Activated CD8-positive, alpha-beta memory T cell treated with anti-CD3 and anti-CD28 coated beads, Interleukin-2, amount 50 U/mL, for 1 hour (primary cell): ENCODE measurements at regions not wholly inside any gene's neighbourhood (a gene's known extent, or its start where the extent isn't known, plus 50 kb on each side); places are given as distances from the start of the nearest gene placed in this dataset.
"Not testable (repeated sequence)": the region's sequence is repeated elsewhere in the genome, so short reads cannot be mapped to it uniquely, and the experiment has no call there.

Source experiments
- DNase-seq: peaks from one replicate; pipeline ENCODE4 v3.0.0-alpha.2; 2020; ENCODE audit errors: extremely low read depth

DNA sequence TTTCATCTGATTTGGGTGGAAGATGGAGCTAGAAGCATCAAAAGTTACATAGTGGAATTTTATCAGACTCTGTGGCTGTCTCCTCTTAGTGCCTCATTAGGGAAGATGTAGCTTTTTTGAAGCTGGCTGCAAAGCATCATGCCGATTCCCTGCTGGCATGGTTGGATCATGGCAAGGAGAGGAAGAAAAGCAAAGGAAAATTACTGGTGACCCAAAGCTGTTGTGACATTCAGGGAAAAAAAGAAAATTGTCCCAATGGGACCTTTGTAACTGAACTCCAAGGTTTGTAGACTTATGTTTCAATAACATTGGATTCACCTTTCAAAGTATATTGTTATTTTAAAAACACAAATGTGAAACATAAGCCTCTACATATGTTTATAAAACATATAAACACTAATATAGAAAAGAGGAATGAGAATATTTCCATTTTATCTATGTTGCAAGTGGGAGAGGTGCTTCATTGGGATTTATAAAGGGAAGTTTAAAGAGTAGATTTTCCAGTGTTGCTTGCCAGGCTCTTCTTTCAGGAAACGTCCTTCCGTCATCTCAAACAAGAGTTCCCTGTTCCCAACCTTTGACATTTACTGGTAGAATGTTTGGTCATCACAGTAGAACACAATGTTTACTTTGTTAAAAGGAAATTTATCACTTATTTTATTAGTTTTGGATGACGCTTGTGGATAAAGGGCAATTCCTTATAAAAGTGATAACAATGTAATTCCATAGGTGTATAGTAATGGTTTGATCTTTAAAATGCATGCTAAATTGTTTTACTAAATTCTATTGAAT lies 190.1 kb upstream of the GPRIN3 start:
- DNase-seq, result no peak

DNA sequence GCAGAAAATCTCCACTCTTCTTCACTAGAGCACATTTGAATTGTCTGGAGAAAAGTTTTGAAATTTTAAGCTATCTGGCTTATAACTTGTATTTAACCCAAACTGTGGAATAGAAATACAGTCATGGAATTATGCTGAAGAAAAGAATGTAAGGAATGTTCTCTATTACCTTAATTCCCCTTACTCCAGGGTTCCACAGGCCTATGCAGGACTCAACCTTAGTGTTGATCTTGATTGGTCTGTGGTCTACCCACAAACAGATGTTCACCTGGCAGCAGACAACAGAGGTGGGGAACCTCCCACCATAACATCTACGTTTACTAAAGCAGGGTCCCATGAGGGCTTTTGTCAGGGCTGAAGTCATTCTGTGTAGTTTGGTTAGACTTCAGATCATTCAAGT lies 189.3 kb upstream of the GPRIN3 start:
- no peak for DNase-seq

DNA sequence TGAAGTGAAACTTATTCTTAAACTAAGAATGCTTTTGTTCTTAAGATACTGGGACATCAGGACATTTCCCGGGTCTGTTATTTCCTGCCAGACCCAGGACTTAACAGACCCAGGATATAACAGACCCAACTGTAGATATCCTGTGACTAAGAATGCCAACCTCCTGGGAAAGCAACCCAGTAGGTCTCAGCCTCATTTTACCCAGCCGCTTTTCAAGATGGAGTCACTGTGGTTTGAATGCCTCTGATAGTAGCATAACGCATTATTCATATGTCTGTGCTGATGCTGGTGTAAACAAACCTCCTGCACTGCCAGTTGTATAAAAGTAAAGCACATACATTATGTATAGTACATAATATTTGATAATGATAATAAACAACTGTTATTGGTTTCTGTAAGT lies 185.8 kb upstream of the GPRIN3 start:
- DNase-seq, result no peak

DNA sequence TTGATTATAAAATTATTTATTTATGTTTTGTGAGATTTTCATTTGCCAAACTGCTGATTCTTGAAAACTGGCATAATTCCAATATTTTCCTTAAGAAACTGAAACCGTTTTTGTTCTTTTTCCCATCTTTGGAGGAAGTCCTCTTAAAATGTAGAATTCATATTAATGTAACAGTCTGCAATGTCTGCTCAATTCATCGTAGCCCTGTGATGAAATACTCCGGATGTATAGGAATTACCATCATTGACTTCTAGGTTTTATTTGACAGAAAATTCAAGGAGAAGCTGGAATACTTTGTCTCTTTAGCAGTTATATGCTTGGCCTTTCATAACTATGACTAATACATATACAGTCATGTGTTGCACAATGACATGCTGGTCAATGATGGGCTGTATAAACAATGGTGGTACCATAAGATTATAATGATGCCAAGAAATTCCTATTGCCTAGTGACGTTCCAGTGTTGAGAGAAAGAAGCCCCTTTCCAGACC lies 185.0 kb upstream of the GPRIN3 start:
- DNase-seq, result no peak

DNA sequence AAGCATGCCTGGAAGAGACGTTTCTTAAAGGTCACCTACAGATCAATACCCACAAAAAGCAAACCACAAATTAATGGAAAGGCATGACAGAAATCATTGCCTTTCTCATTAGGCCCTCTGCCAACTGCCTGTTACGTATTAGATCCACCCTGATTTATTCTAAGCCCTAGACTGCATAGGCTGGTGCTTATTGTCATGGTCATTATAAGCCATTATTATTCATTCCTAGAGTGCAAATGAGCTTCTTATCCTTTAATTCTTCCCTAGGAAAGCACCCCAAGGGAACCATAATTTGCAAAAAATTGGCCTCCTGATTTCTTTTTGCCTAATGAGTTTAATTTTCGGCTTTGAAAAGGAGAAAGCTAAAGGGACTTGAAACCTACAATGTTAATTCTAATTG lies 184.2 kb upstream of the GPRIN3 start:
- DNase-seq, result no peak

DNA sequence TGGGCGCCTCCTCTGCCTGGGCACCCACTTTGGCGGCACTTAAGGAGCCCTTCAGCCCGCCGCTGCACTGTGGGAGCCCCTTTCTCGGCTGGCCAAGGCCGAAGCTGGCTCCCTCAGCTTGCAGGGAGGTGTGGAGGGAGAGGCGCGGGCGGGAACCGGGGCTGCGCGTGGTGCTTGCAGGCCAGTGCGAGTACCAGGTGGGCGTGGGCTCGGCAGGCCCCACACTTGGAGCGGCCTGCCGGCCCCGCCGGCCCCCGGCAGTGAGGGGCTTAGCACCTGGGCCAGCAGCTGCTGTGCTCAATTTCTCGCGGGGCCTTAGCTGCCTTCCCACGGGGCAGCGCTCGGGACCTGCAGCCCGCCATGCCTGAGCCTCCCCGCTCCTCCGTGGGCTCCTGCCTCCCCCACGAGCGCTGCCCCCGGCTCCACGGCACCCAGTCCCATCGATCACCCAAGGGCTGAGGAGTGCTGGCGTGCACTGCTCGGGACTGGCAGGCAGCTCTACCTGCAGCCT lies 182.4 kb upstream of the GPRIN3 start:
- not testable (repeated sequence) for DNase-seq

DNA sequence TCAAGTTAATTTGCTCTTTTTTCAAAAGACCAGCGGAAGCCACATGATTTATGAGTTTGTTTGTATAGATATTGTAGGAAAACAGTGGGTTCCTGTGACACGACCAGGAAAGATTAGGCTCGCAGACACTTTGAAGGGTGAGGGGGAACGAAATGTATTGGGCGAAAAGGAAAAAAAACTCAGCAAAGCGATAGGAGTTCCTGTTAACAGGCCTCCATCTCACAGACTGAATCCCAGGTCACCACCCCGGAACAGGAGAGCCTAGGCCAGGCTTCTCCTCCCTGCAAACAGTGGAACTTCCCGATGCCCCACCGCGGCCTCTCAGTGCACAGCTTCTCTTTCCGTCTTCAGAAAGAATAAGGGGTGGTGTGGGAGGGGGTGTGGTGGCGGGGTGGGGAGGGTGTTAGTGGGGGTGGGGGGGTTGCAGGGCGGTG lies 181.8 kb upstream of the GPRIN3 start:
- DNase-seq, result no peak

DNA sequence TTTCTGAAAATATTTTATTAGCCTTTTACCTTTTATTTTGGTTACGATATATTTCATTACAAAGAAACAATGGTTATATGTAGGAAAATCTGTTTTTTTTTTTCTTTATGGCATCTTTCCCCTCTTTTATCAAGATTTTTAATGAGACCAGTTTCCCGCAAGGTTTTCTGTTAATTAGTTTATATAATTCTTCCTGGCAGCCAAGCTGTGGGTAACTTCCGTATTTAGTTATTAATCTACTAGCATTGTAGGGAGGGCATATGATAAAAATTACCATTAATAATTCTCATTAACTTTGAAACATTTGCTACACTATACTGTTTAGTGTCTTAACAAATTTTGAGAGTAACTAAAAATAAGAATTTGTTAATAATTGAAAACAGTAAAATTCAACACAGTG lies 181.1 kb upstream of the GPRIN3 start:
- no peak for DNase-seq

DNA sequence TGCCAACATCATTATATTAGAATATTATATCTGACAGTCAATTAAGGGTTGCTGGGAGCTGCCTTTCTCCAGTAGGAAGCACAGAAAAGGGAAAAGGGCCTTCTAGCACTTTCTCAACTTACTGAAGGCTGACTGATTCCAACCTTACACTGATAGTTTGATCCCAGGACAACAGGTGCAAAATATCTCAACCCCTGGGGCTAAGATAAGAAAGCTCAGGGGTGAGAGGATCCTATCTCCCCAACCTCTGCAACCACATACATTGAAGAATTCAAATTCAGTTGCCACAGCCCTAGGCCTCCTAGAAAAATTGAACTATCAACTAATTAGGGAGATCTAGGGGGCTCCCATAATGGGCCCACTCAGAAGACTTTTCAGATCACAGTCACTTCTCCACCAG lies 179.1 kb upstream of the GPRIN3 start:
- DNase-seq, result no peak

DNA sequence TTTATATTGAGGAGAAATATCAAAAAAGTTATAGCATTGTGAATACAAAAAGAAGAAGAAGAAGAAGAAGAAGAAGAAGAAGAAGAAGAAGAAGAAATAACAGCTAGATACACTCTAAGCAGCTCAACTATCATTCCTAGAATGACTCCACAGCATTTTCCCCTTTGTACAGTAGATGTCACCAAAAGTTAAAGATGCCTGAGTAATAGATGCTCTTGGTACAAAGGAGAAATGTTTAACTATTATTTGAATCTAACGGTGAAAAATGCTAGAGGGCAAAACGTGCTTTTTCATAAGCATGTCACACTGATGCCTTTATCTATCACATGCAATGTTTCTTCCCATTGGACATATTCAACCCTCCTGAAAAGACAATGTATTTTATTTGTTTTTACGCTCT lies 178.4 kb upstream of the GPRIN3 start:
- no peak for DNase-seq

DNA sequence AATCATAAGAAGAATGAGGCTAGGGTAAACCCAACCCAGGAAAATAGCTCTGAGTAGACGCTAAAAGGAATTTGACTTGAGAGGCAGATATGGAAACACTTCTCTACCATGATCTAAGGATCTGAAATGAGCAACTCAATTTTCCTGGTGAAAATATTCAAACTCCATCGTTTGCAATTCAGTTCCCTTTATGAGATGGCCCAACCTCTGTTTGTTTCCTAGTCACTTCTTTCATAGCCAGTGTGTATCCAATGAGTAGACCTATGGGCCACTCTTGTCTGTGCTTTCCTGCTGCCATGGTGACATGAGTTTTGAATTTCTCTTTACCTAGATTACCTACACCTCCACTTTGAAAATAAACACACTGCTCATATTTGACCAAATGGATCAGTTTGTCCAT lies 176.2 kb upstream of the GPRIN3 start:
- DNase-seq, result no peak

DNA sequence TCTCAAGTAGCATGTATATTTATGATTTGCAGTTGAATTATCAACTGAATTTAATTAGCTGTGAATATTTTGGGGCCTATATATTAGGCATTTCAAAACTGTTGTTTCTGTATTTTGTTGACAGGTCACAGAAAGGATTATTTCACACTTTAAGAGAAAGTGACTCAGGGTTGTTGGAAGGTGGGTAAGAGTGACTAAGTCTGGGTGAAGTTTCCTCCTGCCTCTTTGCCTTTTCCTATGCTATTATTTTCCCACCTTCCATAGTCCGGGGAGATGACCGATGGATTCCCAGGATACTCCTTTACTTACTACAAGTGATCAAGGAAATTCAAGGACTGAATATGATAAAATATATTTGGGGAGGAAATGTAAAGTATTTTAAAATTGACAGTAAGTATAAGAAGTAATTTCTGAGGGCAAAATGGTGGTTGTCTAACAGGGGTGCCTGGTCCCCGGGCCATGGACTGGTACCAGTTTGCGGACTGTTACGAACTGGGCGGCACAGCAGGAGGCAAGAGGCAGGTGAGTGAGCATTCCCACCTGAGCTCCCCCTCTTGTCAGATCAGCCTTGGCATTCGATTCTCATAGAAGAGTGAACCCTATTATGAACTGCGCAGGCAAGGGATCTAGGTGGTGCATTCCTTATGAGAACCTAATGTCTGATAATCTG lies 175.5 kb upstream of the GPRIN3 start:
- DNase-seq, result no peak

DNA sequence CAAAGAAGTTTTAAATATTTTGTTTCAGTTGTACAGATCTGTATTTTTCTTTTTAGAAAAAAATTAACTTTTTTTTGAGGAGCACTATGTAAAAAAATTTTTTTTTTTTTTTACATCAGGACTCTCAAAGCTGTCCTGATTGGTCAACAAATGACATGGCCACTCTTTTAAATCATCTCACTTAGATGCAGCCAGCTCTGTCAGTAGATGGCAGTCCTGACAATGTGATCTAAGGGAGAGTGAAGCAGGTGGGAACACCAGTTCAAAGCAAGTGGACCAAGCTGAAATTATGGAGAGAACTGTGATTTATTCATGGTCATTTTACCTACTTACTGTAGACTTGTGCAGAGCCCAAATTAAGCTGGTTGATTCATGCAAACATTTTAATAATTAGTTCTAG lies 174.7 kb upstream of the GPRIN3 start:
- no peak for DNase-seq

DNA sequence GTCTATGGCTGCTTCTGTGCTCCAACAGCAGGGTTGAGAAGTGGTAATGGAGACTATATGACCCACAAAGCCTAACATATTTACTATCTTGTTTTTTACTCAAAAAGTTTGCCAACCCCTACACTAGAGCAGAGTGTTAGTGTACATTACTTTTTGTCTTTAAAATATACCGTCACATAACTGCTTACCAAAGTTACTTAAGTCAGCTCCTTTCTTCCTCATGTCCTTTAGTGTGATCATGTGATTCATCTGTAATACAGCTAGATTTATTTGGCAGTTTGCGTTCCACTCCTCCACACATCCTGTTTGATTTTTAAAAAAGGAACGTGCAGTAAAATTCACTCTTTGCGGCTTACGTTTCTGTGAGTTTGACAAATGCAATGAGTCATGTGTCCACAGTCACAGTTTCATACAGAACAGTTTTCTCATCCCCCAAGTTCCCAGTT lies 162.4 kb upstream of the GPRIN3 start:
- no peak for DNase-seq

DNA sequence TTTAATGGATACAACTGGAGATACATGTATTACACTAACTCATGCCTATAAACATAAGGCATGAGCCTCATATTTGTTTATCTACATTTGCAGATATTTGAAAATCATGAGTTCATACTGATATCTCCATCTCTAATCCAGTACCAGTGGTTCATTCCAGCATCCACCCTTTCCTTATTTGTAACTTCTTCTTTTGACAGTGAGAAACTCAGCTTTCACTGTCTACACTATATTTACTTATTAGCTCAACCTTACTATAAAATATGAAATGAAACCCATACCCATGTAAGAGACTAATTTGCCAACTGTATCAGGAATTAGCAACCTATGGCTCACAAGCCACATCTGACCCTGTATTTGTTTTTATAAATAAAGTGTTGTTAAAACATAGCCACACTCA lies 161.9 kb upstream of the GPRIN3 start:
- DNase-seq, result no peak

DNA sequence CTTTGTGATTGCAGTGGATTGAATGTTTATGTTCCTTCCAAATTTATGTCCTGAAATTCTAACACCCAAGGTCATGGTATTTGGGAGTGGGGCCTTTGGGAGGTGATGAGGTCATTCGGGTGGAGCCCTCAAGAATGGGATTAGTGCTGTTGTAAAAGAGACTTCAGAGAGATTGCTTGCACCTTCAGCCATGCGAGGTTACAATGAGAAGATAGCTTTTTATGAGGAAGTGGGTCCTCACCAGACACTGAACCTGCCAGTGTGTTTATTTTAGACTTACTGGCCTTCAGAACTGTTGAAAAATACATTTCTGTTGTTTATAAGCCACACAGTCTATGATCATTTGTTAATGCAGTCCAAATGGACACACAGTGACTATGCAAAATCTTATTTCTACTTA lies 161.0 kb upstream of the GPRIN3 start:
- DNase-seq, result no peak

DNA sequence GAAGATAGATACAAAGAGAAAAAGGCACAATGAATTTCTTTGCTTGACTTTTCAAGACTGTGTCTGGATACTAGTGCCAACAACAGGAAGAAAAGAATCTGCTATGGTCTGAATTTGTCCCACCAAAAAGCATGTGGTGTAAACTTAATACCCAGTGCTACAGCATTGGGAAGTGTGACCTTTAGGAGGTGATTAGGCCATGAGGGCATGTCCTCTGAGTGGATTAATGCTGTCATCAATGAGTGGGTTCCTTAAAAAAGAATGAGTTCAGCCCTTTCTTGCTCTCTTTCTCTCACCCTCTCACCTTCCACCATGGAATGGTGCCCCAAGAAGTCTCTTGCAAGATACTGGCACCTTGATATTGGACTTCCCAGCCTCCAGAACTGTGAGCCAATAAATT lies 155.7 kb upstream of the GPRIN3 start:
- DNase-seq, result no peak

DNA sequence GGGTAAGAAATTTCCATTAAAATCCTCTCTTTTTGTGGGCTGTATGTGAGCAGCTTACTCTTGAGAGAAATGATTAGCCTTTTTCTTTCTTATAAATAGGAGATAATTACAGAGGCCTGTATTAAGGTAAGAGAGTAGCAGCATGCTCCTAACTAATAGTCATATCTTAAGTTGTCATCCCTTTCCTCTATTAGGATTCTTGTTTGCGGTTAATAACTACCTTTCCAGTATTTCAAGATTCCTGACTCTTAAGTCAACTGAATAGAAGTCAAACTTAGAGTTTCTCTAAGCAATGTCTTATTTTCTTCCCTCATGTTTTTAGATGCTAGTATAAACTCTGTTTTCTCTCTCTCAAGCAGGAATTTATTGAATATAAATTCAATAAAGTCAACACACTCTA lies 139.9 kb upstream of the GPRIN3 start:
- DNase-seq, result no peak

DNA sequence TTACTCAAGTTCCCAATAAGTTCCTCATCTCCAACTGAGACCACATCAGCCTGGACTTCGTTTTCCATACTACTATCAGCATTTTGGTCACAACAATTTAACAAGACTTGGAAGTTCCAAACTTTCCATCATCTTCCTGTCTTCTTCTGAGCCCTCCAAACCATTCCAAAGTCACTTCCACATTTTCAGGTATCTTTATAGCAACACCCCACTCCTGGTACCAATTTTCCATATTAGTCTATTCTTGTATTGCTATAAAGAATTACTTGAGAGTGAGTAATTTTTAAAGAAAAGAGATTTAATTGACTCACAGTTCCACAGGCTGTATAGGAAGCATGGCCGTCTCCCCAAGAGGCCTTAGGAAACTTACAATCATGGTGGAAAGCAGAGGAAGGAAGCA lies 138.6 kb upstream of the GPRIN3 start:
- DNase-seq, result no peak

DNA sequence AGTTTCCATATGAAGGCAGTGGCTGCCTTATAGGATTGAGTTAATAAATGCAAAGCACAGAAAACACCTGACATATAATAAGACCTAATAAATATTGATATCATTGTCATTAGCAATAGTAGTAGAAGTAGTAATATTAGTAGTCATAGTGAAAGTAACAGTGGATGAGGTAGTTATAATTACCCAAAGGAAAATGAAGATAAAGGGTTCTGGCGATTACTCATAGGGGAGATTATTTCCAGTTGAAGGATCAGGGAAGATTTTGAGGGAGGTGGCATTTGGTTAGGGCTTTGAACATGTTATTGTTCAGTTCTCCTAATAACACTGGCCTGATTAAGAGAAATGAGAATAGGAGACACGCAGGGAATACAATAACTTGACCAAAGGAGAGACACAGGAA lies 131.9 kb upstream of the GPRIN3 start:
- no peak for DNase-seq

DNA sequence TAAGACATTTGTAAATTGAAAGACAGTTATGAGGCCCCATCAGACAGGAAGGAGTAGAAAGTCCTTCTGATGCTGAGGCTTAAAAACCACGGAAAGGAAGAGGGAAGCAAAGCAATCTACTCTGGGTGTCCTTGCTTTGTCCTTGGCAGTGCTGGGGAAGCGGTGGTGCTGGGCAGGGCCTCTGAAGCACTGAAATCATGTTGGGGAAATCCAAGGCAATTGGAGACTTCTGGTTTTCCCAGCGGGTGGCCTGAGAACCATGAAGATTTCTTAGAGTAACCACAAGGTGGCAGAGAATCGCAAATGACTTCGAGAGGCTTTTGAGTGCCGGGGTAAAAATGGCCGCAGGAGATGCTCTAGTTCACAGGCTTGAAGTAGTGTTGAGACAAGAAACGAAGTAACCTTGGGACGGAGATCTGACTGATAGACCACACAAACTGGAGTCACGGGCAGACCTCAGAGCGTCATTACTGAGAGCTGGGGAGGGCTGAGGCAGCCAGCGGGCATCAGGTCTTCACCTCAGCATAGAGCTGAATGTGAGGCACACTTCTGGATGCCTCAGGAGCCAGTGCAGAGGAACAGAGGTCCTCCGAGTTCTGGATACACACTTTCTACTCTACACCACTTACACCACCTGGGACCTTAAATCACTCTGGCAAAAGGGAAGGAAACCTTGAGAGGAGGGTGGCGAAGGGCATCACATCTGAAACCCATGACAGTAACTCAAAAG lies 130.7 kb upstream of the GPRIN3 start:
- DNase-seq, result peak; percentile 10

DNA sequence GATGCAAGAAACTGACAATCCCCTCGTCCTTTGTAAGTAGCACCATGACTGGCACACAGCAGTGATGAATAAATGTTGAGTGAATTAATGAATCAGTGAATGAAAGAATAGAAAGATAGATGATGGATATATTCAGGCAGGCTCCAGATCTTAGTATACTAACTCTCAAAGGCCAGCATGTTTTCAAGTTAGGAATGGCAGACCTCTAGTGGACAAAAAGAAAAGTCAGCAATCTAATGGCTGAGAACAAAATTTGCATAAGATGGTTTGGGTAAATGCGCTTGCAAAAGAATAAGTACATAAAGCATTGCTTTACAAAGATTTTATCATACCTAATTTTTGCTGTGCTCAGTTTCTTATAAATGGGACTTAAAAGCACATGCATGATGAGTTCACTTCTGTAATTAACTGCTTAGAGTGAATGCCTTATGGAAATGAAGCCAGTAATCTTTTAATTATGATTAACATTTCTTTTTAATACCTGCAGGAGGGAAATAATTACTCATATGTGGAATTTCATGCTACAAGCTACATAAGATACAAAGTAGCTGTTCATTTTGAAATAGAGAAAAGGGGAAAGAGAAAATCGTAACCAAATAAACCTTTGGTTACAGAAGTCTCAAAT lies 126.9 kb upstream of the GPRIN3 start:
- DNase-seq, result no peak
